Trophoblast cell (in vitro differentiated cells and primary cell): ENCODE measurements at regions not wholly inside any gene's neighbourhood (a gene's known extent, or its start where the extent isn't known, plus 50 kb on each side); places are given as distances from the start of the nearest gene placed in this dataset.
A peak's percentile ranks its signal among the peaks of the same experiment; 100 is the strongest.
"Not testable (repeated sequence)": the region's sequence is repeated elsewhere in the genome, so short reads cannot be mapped to it uniquely, and the experiment has no call there.

Source experiments
- DNase-seq, 2 donors: peaks; one replicate each; pipeline ENCODE4 v3.0.0-alpha.2; 2016
- H2AFZ ChIP-seq: 2 replicates; pipeline ENCODE4 v1.6.1; 2013; ENCODE audit warnings: low read length, moderate library complexity, mild to moderate bottlenecking; ENCODE audit not compliant: insufficient read depth, poor library complexity
- H2AK5ac ChIP-seq: 2 replicates; pipeline ENCODE4 v1.6.1; 2013; ENCODE audit warnings: mild to moderate bottlenecking, low read length
- H2BK120ac ChIP-seq: 2 replicates; pipeline ENCODE4 v1.6.1; 2013; ENCODE audit warnings: low read length, mild to moderate bottlenecking, moderate library complexity; ENCODE audit not compliant: insufficient read depth, poor library complexity
- H2BK12ac ChIP-seq: 2 replicates; pipeline ENCODE4 v1.6.1; 2013; ENCODE audit warnings: mild to moderate bottlenecking, low read length, moderate library complexity
- H2BK5ac ChIP-seq: 2 replicates; pipeline ENCODE4 v1.6.1; 2013; ENCODE audit warnings: low read length, low read depth, moderate library complexity, mild to moderate bottlenecking; ENCODE audit not compliant: poor library complexity
- H3K14ac ChIP-seq: 2 replicates; pipeline ENCODE4 v1.6.1; 2013; ENCODE audit warnings: mild to moderate bottlenecking, low read length
- H3K18ac ChIP-seq: 2 replicates; pipeline ENCODE4 v1.6.1; 2013; ENCODE audit warnings: mild to moderate bottlenecking, low read length
- H3K23ac ChIP-seq: 2 replicates; pipeline ENCODE4 v1.6.1; 2013; ENCODE audit warnings: low read length
- H3K27ac ChIP-seq: 2 replicates; pipeline ENCODE4 v1.5.1; 2013; ENCODE audit warnings: low read depth, mild to moderate bottlenecking, inconsistent platforms, low read length, moderate library complexity
- H3K27me3 ChIP-seq: 2 replicates; pipeline ENCODE4 v1.6.1; 2013; ENCODE audit warnings: inconsistent platforms, mild to moderate bottlenecking, low read length, moderate library complexity; ENCODE audit not compliant: insufficient read depth
- H3K36me3 ChIP-seq, 2 experiments: 1 replicate in 1 of 2; 2 replicates in 1 of 2; pipeline ENCODE4 v1.6.1; 2013; ENCODE audit warnings: low read length in 2 of 2, mild to moderate bottlenecking in 2 of 2, moderate library complexity in 1 of 2; ENCODE audit not compliant: insufficient read depth in 2 of 2, control insufficient read depth in 1 of 2
- H3K4ac ChIP-seq: 2 replicates; pipeline ENCODE4 v1.6.1; 2013; ENCODE audit warnings: low read depth, mild to moderate bottlenecking, low read length, moderate library complexity
- H3K4me1 ChIP-seq, 2 experiments: 1 replicate in 1 of 2; 2 replicates in 1 of 2; pipeline ENCODE4 v1.6.1; 2013; ENCODE audit warnings: low read length in 2 of 2, mild to moderate bottlenecking in 2 of 2, moderate library complexity in 1 of 2; ENCODE audit not compliant: insufficient read depth in 2 of 2, control insufficient read depth in 1 of 2
- H3K4me2 ChIP-seq: 2 replicates; pipeline ENCODE4 v1.6.1; 2013; ENCODE audit warnings: inconsistent platforms, mild to moderate bottlenecking, low read length, moderate library complexity
- H3K4me3 ChIP-seq: 2 replicates; pipeline ENCODE4 v1.5.1; 2013; ENCODE audit warnings: mild to moderate bottlenecking, low read depth, low read length, inconsistent platforms
- H3K79me1 ChIP-seq: one replicate; pipeline ENCODE4 v1.6.1; 2013; ENCODE audit warnings: low read length
- H3K79me2 ChIP-seq: 2 replicates; pipeline ENCODE4 v1.6.1; 2013; ENCODE audit warnings: low read length, mild to moderate bottlenecking; ENCODE audit not compliant: control insufficient read depth, insufficient read depth, poor library complexity
- H3K9ac ChIP-seq: 2 replicates; pipeline ENCODE4 v1.6.1; 2013; ENCODE audit warnings: mild to moderate bottlenecking, low read length
- H3K9me3 ChIP-seq: 2 replicates; pipeline ENCODE4 v1.6.1; 2013; ENCODE audit warnings: low read depth, mild to moderate bottlenecking, control low read depth, inconsistent platforms, low read length; ENCODE audit not compliant: insufficient read depth
- H4K12ac ChIP-seq: 2 replicates; pipeline ENCODE4 v1.6.1; 2013; ENCODE audit warnings: low read depth, mild to moderate bottlenecking, low read length, moderate library complexity
- H4K8ac ChIP-seq: 2 replicates; pipeline ENCODE4 v1.6.1; 2013; ENCODE audit warnings: low read depth, mild to moderate bottlenecking, low read length, moderate library complexity
- H4K91ac ChIP-seq: one replicate; pipeline ENCODE4 v1.6.1; 2013; ENCODE audit warnings: low read depth, mild to moderate bottlenecking, low read length, moderate library complexity
- WGBS: extraction: QIAGEN DNeasy Blood & Tissue Kit; methylation state at CpG from one replicate; pipeline ENCODE4 v1.1.7; 2013; ENCODE audit warnings: missing lambda C conversion rate; ENCODE audit not compliant: insufficient read length, insufficient coverage; ENCODE audit errors: extremely low coverage; 5-methylcytosine and 5-hydroxymethylcytosine counted together

DNA sequence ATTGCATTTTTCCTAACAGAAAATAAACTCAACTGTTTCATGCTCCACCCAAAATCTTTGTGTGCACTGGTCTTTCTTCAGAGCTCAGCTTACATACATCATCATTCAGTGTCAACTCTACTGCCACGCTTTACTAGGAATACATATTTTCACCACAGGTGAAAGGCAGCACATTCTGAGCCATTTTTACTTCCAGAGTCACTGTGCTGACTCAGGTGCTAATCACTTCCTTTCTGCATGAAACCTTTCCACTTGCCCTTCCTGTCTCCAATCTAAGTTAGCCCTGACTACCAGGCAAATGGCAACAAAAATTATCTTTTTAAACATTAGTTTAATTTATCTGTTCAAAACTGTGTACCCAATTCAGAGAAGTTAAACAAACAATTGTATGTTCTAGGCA, 1041.0 kb downstream of the PRIM2 start:
- not testable (repeated sequence) for H3K79me2 ChIP-seq, H3K36me3 ChIP-seq, H4K91ac ChIP-seq, H3K4ac ChIP-seq, H3K9me3 ChIP-seq, H4K12ac ChIP-seq, H2AFZ ChIP-seq, H3K27ac ChIP-seq, DNase-seq, H3K14ac ChIP-seq, H2AK5ac ChIP-seq, H2BK12ac ChIP-seq, H3K27me3 ChIP-seq, H3K23ac ChIP-seq, H3K79me1 ChIP-seq, H4K8ac ChIP-seq, H2BK120ac ChIP-seq, H3K4me3 ChIP-seq, H2BK5ac ChIP-seq, H3K4me1 ChIP-seq, H3K9ac ChIP-seq, H3K18ac ChIP-seq, H3K4me2 ChIP-seq
- WGBS: no CpG with 5 or more reads among the region's 1 CpG

DNA sequence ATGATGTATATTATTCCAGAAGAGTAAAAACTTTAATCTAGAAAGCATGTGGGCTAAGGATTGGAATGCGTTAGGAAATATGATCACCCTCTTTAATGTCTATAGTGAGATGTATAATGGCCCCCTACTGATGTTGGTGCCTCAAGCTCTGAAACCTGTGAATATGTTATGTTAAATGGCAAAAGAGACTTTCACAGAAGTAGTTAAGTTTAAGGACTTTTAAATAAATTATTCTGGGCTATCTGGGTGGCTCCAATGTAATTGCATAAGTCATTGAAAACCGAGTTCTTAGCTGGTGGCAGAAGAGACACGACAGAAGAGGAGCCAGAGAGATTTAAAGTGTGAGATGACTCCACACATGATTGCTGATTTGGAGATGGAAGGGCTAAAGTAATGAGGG, 1048.4 kb downstream of the PRIM2 start:
- DNase-seq: not testable (repeated sequence)
- no CpG with 5 or more reads among the region's 3 CpGs for WGBS

DNA sequence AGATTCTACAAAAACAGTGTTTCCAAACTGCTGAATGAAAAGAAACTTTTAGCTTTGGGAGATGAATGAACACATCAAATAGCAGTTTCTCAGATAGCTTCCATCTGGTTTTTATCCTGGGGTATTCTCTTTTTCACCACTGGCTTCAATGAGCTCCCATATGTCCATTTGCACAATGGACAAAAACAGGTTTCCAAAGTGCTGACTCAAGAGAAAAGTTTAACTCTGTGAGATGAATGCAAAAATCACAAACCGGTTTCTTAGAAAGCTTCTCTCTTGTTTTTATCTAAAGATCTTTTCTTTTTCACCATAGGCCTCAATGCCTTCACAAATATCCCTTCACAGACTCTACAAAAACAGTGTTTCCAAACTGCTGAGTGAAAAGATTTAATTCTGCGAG, 1089.2 kb downstream of the PRIM2 start:
- H2AK5ac ChIP-seq, H4K91ac ChIP-seq, H2BK120ac ChIP-seq, H3K27ac ChIP-seq, H3K27me3 ChIP-seq, H3K18ac ChIP-seq, H2BK5ac ChIP-seq, H2AFZ ChIP-seq, H3K9ac ChIP-seq, H3K9me3 ChIP-seq, H3K14ac ChIP-seq, H3K79me1 ChIP-seq, H3K4me2 ChIP-seq, H3K23ac ChIP-seq, H3K79me2 ChIP-seq, H2BK12ac ChIP-seq, H3K4ac ChIP-seq, H3K4me3 ChIP-seq, H4K12ac ChIP-seq, H3K4me1 ChIP-seq, H4K8ac ChIP-seq, H3K36me3 ChIP-seq, DNase-seq: not testable (repeated sequence)
- WGBS: no CpG with 5 or more reads among the region's 2 CpGs

More for the DNA sequence above, 1048.4 kb downstream of the PRIM2 start:
- H3K9me3 ChIP-seq, H2AK5ac ChIP-seq, H3K79me1 ChIP-seq, H4K12ac ChIP-seq, H2BK5ac ChIP-seq, H3K4me2 ChIP-seq, H3K14ac ChIP-seq, H3K4me3 ChIP-seq, H3K23ac ChIP-seq, H3K9ac ChIP-seq, H4K91ac ChIP-seq, H3K18ac ChIP-seq, H4K8ac ChIP-seq, H3K79me2 ChIP-seq, H2BK12ac ChIP-seq, H3K4me1 ChIP-seq, H3K36me3 ChIP-seq, H3K27ac ChIP-seq, H3K4ac ChIP-seq, H2BK120ac ChIP-seq, H2AFZ ChIP-seq, H3K27me3 ChIP-seq: not testable (repeated sequence)

DNA sequence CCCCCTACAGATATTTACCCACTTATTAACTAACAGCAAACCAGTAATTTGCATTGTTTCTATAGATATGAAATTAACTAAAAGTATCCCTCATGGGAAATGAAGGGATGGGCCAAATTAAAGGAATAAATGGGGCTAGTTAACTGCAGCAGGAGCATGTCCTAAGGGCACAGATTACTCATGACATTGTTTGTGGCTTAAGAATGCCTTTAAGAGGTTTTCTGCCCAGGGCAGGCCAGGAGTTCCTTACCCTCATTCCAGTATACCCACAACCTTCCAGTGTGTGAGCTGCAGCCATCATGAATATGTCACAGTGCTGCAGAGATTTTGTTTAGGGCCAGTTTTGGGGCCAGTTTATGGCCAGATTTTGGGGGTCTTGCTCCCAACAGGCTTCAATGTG, 1101.9 kb downstream of the PRIM2 start:
- Histone ChIP-seq H2BK12ac (no peak overlapping the region), H2AFZ (no peak overlapping the region), H3K79me1 (no peaks in the 10 kb centered on the region), H3K14ac (no peak overlapping the region), H2BK5ac (no peak overlapping the region), H4K8ac (no peak overlapping the region), H3K36me3 (no peaks in the 10 kb centered on the region), H3K18ac (no peak overlapping the region), H3K4ac (no peak overlapping the region), H3K79me2 (no peaks in the 10 kb centered on the region), H3K27me3 (no peaks in the 10 kb centered on the region), H4K91ac (no peak overlapping the region), H3K27ac (no peak overlapping the region), H2BK120ac (no peak overlapping the region), H3K4me3 (no peak overlapping the region), H2AK5ac (no peak overlapping the region), H4K12ac (no peak overlapping the region), H3K23ac (no peak overlapping the region), H3K4me2 (no peak overlapping the region), H3K9ac (no peak overlapping the region), H3K4me1 (no peaks in the 10 kb centered on the region), H3K9me3 (peaks cover 4% of the 10 kb centered on the region)
- DNase-seq: peak in 1 of 2 donors; percentile 32
